ENCODE measurements at regions not wholly inside any gene's neighbourhood (a gene's known extent, or its start where the extent isn't known, plus 50 kb on each side); places are given as distances from the start of the nearest gene placed in this dataset.

DNA sequence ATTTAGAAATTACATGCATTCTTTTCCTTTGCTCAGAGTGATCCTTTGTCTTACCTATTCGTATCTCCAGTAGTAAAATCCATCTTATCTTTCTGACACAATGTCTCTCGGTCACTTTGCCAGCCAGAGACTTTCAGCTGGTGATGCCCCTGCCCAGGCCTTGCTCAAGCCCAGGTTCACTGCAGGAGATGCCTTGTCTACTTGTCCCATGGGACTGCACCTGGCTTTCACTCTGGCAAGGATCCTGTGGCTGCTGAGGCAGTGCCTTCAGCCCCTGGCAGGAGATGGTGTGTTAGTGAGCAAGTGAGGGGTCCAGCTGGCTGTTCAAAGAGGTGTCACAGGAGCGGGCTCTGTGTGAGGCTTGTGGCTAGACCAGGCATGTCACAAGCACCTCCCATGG is 1268.9 kb downstream of the OTOL1 start:
- Histone ChIP-seq H3K4me3 (ENCODE audit: low read depth, low read length) (no peak overlapping the region), H3K27ac (ENCODE audit: low read depth, low read length) (no peak overlapping the region), H3K9me3 (ENCODE audit: control insufficient read depth, insufficient read depth, low read length) (no peaks in the 10 kb centered on the region), H3K27me3 (ENCODE audit: control insufficient read depth, insufficient read depth, low read length) (no peaks in the 10 kb centered on the region)
- ChIA-PET CTCF (no interaction called here), POLR2A (no interaction called here)
- no peak for DNase-seq (ENCODE audit: low read depth, low spot score)
- TF ChIP-seq, protein P1, sequence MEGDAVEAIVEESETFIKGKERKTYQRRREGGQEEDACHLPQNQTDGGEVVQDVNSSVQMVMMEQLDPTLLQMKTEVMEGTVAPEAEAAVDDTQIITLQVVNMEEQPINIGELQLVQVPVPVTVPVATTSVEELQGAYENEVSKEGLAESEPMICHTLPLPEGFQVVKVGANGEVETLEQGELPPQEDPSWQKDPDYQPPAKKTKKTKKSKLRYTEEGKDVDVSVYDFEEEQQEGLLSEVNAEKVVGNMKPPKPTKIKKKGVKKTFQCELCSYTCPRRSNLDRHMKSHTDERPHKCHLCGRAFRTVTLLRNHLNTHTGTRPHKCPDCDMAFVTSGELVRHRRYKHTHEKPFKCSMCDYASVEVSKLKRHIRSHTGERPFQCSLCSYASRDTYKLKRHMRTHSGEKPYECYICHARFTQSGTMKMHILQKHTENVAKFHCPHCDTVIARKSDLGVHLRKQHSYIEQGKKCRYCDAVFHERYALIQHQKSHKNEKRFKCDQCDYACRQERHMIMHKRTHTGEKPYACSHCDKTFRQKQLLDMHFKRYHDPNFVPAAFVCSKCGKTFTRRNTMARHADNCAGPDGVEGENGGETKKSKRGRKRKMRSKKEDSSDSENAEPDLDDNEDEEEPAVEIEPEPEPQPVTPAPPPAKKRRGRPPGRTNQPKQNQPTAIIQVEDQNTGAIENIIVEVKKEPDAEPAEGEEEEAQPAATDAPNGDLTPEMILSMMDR (IDR thresholded peaks at IDR 0.05; ENCODE audit: low read depth, low read length) = no peak

DNA sequence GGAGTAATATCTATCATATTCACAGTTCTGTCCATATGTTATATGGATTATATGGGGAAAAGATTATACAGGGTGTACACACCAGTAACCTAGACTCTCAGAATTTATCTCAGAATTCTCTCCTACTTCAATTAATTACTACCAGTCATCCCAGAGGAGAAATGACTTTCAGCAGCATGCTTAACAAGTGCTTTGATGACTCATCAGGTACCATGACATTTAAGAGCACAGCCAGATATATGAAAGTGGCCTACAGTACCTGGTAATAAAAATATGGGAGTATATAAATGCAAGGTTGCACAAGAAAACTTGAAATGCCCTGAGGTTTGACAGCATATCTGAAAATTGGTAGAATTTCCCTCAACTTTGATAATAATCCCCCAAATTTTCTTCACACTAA is 1273.0 kb downstream of the OTOL1 start:
- Histone ChIP-seq H3K27me3 (ENCODE audit: control insufficient read depth, insufficient read depth, low read length) (no peaks in the 10 kb centered on the region), H3K9me3 (ENCODE audit: control insufficient read depth, insufficient read depth, low read length) (no peaks in the 10 kb centered on the region), H3K27ac (ENCODE audit: low read depth, low read length) (no peak overlapping the region), H3K4me3 (ENCODE audit: low read depth, low read length) (no peak overlapping the region)
- POLR2A ChIA-PET = no interaction called here
- TF ChIP-seq, protein P1 (IDR thresholded peaks at IDR 0.05; ENCODE audit: low read depth, low read length) = no peak
- CTCF ChIA-PET = interaction anchor here (1.8 kb wide), 1 partner anchor 10 kb away, joined by 4 read pairs; no protein-coding TSS in a partner anchor
- DNase-seq (ENCODE audit: low read depth, low spot score) = no peak

DNA sequence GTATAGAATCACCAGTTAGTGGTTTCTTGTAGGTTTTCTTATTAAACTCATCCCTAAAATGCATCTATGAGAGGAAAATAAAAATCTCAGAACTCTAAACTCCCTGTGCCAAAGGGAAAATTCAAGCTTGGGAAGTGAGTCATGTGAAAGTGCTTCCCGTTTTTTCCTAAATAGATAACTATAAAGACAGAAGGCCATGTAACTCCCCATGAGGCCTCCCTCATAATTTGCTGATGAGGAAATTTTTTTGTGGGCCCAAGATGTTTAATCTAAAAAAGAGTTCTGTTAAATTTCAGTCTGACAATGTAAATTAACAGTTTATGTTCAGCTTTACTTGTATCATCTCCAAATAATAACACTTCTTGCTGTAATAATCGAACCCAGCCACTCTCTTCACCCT is 1273.9 kb downstream of the OTOL1 start:
- TF ChIP-seq, protein P1 (IDR thresholded peaks at IDR 0.05; ENCODE audit: low read depth, low read length) = no peak
- H3K27ac ChIP-seq (ENCODE audit: low read depth, low read length) = no peak overlapping the region
- ChIA-PET POLR2A (no interaction called here), CTCF (interaction anchor here (1.8 kb wide), 1 partner anchor 11 kb away, joined by 4 read pairs; no protein-coding TSS in a partner anchor)
- H3K27me3 ChIP-seq (ENCODE audit: control insufficient read depth, insufficient read depth, low read length) = no peaks in the 10 kb centered on the region
- H3K9me3 ChIP-seq (ENCODE audit: control insufficient read depth, insufficient read depth, low read length) = no peaks in the 10 kb centered on the region
- no peak overlapping the region for H3K4me3 ChIP-seq (ENCODE audit: low read depth, low read length)
- DNase-seq (ENCODE audit: low read depth, low spot score) = no peak

DNA sequence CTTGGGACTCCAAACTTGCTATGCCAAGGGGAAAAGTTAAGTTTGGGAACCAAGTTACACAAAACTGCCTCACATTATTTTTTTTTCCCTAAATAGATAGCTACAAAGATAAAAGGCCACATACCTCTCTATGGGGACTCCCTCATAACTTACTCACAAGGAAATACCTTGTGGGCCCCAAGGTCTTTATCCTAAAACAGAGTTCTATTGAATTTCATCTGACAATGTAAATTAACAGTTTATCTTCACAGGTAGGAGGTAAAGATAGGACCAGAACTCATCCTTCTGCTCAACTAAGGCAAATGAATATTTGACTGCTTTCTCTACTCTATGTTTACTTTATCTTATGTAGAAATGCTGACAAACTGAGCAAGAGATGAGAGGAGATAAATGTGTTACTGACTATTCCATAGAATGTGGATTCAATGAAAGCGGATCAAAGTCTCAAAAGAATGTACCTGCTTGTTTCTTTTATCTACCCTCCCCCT is 1278.0 kb downstream of the OTOL1 start:
- POLR2A ChIA-PET = no interaction called here
- CTCF ChIA-PET = no interaction called here
- TF ChIP-seq, protein P1 (IDR thresholded peaks at IDR 0.05; ENCODE audit: low read depth, low read length) = no peak
- no peak overlapping the region for H3K27ac ChIP-seq (ENCODE audit: low read depth, low read length)
- H3K27me3 ChIP-seq (ENCODE audit: control insufficient read depth, insufficient read depth, low read length) = no peaks in the 10 kb centered on the region
- no peak for DNase-seq (ENCODE audit: low read depth, low spot score)
- H3K9me3 ChIP-seq (ENCODE audit: control insufficient read depth, insufficient read depth, low read length) = no peaks in the 10 kb centered on the region
- H3K4me3 ChIP-seq (ENCODE audit: low read depth, low read length) = no peak overlapping the region

DNA sequence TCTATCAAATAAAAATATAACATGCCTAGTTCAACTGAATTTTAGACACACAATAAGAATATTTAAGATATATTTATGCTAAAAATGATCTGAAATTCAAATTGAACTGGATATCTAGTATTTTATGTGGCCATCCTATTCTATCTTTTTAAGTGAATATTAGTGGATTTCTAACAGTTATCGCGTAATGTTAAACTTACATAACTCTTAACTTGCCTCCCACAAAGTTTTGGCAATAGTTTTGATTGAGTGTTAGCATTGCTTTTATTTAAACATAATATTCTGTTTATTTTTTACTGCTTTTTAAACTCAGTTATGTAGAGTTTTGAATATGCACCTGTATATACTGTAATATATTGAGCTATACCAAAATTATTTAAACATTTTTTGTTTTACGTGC is 1279.5 kb downstream of the OTOL1 start:
- Histone ChIP-seq H3K9me3 (ENCODE audit: control insufficient read depth, insufficient read depth, low read length) (no peaks in the 10 kb centered on the region), H3K27me3 (ENCODE audit: control insufficient read depth, insufficient read depth, low read length) (no peaks in the 10 kb centered on the region), H3K4me3 (ENCODE audit: low read depth, low read length) (no peak overlapping the region), H3K27ac (ENCODE audit: low read depth, low read length) (no peak overlapping the region)
- DNase-seq (ENCODE audit: low read depth, low spot score) = no peak
- POLR2A ChIA-PET = no interaction called here
- TF ChIP-seq, protein P1 (IDR thresholded peaks at IDR 0.05; ENCODE audit: low read depth, low read length) = no peak
- CTCF ChIA-PET = no interaction called here
